Non-pigmented ciliary epithelial cell (primary cell): ENCODE measurements at regions not wholly inside any gene's neighbourhood (a gene's known extent, or its start where the extent isn't known, plus 50 kb on each side); places are given as distances from the start of the nearest gene placed in this dataset.

ENCODE experiments used
- DNase-seq: peaks from one replicate; pipeline ENCODE4 v3.0.0-alpha.2; 2010; ENCODE audit warnings: low read depth

- DNase-seq, result no peak
These were observed 66.1 kb upstream of the FOXF1 start for GRCh38 chr16:86444261-86444660.

- no peak for DNase-seq
These were observed 65.7 kb upstream of the FOXF1 start for GRCh38 chr16:86444661-86445060.

GRCh38 chr16:86446279-86446678 lies 64.0 kb upstream of the FOXF1 start:
- DNase-seq, result no peak

- no peak for DNase-seq
These were observed 63.1 kb upstream of the FOXF1 start for GRCh38 chr16:86447228-86447627.

GRCh38 chr16:86448306-86448890 lies 61.9 kb upstream of the FOXF1 start:
- DNase-seq, result no peak

- no peak for DNase-seq
These were observed 60.8 kb upstream of the FOXF1 start for GRCh38 chr16:86449446-86450095.

GRCh38 chr16:86450691-86451090 lies 59.6 kb upstream of the FOXF1 start:
- no peak for DNase-seq

- no peak for DNase-seq
These were observed 57.9 kb upstream of the FOXF1 start for GRCh38 chr16:86452451-86452850.

GRCh38 chr16:86455116-86455515 lies 55.2 kb upstream of the FOXF1 start:
- peak; percentile 60 for DNase-seq

GRCh38 chr16:86455640-86456039 lies 54.7 kb upstream of the FOXF1 start:
- DNase-seq, result no peak

GRCh38 chr16:86457501-86458148 lies 52.7 kb upstream of the FOXF1 start:
- DNase-seq, result peak; percentile 22

GRCh38 chr16:86458149-86458777 lies 52.1 kb upstream of the FOXF1 start:
- no peak for DNase-seq

- DNase-seq, result no peak
These were observed 51.1 kb upstream of the FOXF1 start for GRCh38 chr16:86459266-86459665.
